ENCODE measurements at regions not wholly inside any gene's neighbourhood (a gene's known extent, or its start where the extent isn't known, plus 50 kb on each side); places are given as distances from the start of the nearest gene placed in this dataset.

DNA sequence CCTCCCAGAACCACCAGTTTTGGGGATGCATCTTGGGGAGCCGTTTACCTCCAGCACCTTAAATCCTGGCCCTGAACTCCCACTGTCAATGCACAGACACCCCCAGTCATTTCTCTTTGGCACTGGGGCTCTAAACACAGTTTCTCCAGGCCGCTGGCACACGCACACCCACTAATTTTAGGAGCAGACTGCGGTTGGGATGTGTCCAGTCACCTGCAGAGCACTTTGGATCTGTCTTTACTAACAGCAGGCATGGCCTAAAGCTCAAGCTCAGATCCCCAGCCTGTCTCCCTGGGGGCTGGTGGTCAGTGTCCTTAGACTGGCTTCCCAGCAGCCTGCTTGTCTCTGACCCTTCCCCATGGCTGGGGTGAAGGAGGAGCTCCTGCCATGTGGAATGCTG lies 49.9 kb downstream of the SYNE3 start:
- in situ Hi-C loops (cut with HindIII; ENCODE audit: low sequenced_read_pairs) = no loop called here

DNA sequence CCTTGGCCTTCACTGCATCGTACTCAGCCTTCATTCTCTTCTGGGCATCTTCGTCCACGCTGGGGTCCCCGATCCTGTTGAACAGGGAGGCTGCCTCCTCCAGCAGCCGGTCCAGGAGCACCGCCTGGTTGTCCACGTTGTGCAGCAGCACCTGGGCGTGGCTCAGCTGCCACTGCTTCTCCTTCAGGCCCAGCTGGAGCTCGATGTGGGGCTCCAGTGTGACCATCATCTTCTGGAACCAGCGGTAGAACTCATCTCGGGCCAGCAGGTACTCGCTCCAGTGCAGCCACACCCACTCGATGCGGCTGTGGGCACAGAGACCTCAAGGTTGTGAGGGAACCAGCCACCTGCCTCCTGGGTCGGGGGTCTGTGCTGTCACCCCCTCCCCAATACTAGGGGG lies 50.5 kb downstream of the SYNE3 start:
- in situ Hi-C loops (cut with HindIII; ENCODE audit: low sequenced_read_pairs) = no loop called here

DNA sequence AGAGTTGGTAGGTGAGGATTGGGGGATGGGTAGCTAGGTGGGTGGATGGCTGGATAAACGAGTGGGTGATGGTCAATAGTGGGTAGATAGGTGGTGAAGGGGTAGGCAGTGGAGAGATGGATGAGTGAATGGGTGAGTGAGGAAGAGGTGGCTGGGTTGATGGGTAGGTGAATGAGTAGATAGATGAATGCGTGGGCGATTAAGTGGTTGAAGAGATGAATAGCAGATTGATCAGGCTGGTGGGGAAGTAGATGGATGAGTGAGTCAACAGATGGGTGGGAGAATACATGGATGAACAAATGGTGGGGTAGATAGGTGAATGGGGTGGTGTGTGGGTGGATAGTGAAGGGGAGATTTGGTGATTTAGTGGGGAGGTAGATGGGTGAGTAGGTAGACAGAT lies 51.1 kb downstream of the SYNE3 start:
- in situ Hi-C loops (cut with HindIII; ENCODE audit: low sequenced_read_pairs) = no loop called here

- in situ Hi-C loops (cut with HindIII; ENCODE audit: low sequenced_read_pairs) = loop anchor here (5.0 kb wide), 1 partner anchor 58 kb away; no protein-coding TSS in a partner anchor
Measured at GRCh38 chr14:95464514-95464913, 51.9 kb downstream of the SYNE3 start.

DNA sequence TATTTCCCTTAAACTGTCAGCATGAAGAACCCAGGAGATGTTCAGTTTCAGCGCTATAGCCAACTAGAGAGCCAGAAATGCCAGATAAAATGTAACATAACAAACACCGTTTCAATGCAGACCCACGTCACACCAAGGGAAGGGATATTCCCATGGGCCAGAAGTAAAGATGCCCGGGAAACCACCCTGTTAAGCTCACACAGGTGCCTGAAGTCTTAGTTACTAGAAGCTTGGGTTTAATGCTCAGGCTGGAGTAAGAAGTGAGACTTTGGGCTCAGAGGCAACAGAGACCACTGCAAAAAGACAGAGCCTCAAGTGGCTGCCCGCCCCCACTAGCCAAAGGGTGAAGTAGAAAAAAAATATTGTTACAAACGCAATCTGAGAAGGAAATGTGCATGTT lies 52.3 kb downstream of the SYNE3 start:
- in situ Hi-C loops (cut with HindIII; ENCODE audit: low sequenced_read_pairs) = loop anchor here (5.0 kb wide), 1 partner anchor 58 kb away; no protein-coding TSS in a partner anchor

- in situ Hi-C loops (cut with HindIII; ENCODE audit: low sequenced_read_pairs) = loop anchor here (5.0 kb wide), 1 partner anchor 59 kb away; no protein-coding TSS in a partner anchor
Measured at GRCh38 chr14:95463171-95463901, 53.1 kb downstream of the SYNE3 start.

- in situ Hi-C loops (cut with HindIII; ENCODE audit: low sequenced_read_pairs) = loop anchor here (5.0 kb wide), 1 partner anchor 60 kb away; no protein-coding TSS in a partner anchor
Measured at GRCh38 chr14:95462491-95462890, 54.0 kb downstream of the SYNE3 start.

DNA sequence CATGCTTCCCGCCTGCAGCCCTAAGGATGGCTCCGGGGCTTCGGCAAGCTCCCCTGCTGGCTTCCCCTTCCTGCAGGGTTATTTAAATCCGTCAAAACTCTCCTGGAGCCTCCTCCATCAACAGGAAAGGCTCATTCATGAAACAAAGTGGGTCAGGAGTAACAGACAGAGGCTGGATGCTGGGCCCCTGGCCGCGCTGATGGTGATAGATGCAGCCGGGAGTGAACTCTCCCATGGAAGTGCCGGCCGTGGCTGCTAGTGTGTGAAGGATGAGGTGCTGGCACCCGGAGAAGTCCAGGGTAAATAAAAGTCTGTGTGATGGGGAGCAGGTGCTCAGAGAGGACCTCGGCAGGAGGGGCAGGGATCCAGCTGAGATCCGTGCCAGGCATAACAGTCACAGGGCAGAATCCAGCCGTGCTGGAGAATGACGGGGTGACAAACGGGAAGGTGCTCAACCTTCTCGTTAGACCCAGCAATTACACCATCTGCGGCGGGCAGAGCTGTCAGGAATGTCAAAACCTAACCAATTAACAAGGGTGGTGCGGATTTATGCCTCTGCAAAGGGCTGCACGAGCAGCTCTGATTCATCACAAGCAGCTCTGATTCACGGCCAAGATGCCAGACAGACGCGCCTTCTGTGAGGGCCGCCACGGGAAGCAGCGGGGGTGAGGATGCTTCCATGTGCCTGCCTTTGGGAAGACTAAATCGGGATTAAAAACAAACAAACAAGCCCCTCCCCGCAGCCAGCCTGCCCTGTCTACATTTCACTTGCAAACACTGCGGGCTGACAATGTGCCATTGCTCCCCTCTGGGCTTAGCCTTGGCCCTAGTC lies 55.6 kb downstream of the SYNE3 start:
- in situ Hi-C loops (cut with HindIII; ENCODE audit: low sequenced_read_pairs) = loop anchor here (5.0 kb wide), 1 partner anchor 61 kb away; no protein-coding TSS in a partner anchor

DNA sequence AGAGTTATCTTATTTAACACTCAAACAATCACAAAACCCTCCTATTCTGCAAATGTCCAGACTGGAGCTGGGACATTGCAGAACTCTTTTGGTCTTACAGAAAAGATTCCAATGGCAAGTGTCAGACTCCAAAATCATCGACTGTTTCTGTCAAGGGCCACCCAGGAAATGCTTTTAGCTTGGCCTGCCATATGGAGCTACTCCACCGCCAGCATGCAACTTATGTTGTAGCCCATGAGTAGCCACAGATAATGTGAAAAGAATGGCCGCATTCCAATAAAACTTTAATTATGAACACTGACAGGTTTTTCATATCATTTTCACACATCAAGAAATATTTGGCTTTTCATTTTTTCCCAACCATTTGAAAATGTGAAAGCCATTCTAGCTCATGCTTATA lies 57.5 kb downstream of the SYNE3 start:
- in situ Hi-C loops (cut with HindIII; ENCODE audit: low sequenced_read_pairs) = no loop called here

DNA sequence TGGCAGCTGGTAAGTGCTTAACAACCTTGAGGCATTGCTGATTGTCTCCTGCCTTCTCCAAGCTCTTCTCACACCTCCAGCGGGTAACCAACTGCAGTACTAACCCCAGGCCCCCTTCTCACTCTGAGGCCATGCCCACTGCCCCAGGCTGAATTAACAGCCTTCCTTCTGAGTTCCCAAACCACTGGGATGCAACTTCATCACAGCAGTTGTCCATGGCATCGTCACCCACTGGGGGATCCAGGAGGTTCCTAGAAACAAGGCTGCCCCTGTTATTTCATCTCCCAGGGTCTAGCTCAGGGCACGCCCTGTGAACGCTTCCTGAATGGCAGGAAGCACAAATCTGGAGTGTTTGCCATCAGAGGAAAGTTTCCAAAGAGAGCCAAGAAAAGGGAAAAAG lies 58.0 kb downstream of the SYNE3 start:
- in situ Hi-C loops (cut with HindIII; ENCODE audit: low sequenced_read_pairs) = no loop called here

DNA sequence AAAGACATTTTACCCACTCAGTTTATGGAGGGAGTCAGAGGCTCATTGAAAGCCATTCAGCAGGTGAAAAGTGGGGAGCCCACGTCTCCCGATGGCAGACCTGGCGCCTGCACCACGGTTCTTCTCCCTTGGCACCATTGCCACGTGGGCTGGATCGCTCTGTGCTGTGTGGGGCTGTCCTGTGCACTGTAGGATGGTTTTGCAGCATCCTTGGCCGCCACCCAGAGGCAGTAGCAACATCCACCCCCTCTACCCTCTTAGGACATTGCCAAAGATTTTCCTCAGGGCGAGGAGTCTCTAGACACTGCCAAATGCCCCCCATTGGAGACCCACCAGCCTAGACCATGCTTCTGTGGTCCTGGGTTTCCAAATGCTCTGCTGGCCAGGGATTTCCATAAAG lies 60.2 kb downstream of the SYNE3 start:
- in situ Hi-C loops (cut with HindIII; ENCODE audit: low sequenced_read_pairs) = no loop called here

GRCh38 chr14:95455246-95455645 lies 61.2 kb downstream of the SYNE3 start:
- in situ Hi-C loops (cut with HindIII; ENCODE audit: low sequenced_read_pairs) = no loop called here

DNA sequence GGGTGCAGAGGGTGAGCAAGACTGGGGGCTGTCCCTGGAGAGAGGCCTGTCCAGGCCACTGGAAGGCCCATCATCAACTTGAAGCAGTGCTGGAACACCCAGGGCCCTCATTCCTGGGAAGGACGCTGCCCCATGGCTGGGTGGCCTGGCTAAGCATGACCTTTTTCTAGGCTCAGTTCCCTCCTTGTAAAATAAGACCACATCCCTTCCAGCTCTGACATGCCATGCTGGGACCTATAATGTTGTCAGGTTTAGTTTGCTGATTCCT lies 62.8 kb downstream of the SYNE3 start:
- in situ Hi-C loops (cut with HindIII; ENCODE audit: low sequenced_read_pairs) = no loop called here

- in situ Hi-C loops (cut with HindIII; ENCODE audit: low sequenced_read_pairs) = no loop called here
Measured at GRCh38 chr14:95452893-95453712, 63.3 kb downstream of the SYNE3 start.

DNA sequence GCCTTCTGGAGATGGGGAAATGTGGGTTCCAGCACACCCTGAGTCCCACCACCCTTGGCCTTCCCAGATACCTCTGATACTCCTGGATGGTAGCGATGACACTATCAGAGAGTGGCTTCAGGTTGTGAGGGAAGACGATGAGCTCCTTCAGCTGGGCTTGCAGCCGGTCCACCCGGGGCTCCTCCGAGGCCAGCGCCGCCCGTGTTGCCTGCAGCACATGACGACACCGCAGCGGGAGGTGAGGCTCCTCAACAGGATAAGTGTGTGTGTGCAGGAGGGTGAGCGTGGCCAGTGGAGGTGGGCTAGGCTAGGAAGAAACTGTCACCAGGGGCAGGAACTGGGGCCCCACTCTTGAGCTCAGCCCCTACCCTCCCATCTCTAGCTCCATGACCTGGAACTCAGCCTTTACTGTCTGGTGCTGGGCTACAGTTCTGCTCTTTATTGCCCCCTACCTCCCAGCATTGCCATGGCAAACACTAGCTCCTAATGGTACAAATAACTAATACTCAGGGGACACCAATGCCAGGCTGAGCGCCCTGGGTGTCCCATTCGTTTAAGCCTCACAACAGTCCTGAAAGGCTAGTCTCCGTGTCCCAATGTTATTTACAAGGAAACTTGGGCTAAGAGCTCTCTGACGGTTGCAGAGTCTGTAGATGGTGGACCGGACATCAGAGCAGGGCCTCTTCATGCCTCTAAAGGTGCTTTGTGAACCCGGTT lies 64.1 kb downstream of the SYNE3 start:
- in situ Hi-C loops (cut with HindIII; ENCODE audit: low sequenced_read_pairs) = no loop called here

DNA sequence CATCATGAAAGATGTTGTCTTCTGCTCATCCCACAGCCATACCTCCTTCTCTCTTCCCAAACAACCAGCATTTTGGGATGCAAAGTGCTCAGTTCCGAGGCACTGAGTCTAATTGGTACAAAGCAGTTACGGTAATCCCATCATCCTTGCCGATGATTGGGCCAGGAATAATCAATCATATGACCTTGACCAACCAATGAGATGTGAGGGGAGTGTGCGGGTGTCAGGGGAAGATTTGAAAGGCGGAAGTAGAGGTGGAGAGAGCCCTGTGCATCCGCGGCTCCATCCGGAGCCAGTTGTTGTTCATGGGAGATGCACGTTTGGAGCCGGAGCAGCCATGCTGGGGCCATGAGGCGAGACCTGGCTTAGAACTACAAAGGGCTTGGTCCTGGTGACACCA lies 67.3 kb downstream of the SYNE3 start:
- in situ Hi-C loops (cut with HindIII; ENCODE audit: low sequenced_read_pairs) = no loop called here

- in situ Hi-C loops (cut with HindIII; ENCODE audit: low sequenced_read_pairs) = no loop called here
Measured at GRCh38 chr14:95446470-95446869, 70.0 kb downstream of the SYNE3 start.

DNA sequence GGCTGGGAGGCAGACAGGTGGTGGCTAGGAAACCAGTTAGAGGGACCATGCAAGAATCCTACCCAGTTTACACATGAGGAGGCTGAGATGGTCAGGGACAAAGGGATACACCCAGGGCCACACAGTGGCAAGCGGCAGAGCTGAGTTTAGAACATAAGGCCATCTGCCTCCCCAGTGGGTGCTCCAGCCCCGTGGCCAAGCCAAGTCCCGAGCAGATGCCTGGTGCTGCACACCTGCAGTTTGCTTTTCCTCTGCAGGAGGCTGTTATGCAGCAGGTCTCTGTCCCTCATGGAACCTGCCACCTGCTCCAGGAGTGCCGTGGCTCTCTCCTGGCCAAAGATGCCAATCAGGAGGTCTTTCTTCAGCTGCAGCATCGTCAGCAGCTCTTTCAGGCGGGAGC lies 70.8 kb downstream of the SYNE3 start:
- in situ Hi-C loops (cut with HindIII; ENCODE audit: low sequenced_read_pairs) = no loop called here

DNA sequence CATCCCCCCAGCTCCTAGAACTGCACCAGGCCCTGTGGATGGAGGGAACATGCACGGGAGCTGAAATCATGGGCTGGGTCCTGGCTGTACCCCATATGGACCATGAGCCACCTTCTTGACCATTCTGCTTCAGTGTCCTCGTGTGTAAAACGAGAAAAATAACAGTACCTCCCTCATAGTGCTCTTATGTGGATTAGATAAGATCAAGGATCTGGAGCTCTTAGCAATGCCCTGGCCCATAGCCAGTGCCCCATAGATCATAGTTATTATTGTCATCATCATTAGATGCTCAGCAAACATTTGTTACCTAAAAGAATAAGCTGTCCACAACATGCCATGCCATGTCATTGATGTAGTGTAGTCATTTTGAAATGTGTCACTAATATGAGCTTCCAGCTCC lies 71.3 kb downstream of the SYNE3 start:
- in situ Hi-C loops (cut with HindIII; ENCODE audit: low sequenced_read_pairs) = no loop called here

All from DLD1 (cell line).